SJSA1 (cell line): ENCODE measurements at regions not wholly inside any gene's neighbourhood (a gene's known extent, or its start where the extent isn't known, plus 50 kb on each side); places are given as distances from the start of the nearest gene placed in this dataset.
"Not testable (repeated sequence)": the region's sequence is repeated elsewhere in the genome, so short reads cannot be mapped to it uniquely, and the experiment has no call there.

ENCODE experiments used
- DNase-seq, 2 experiments: peaks; one replicate each; pipeline ENCODE4 v3.0.0-alpha.2; 2015 to 2020; ENCODE audit warnings: low spot score in 2 of 2, low read depth in 1 of 2
- H3K27ac ChIP-seq: fragments of 250-450 bp; sonication (Bioruptor Pico); 2 replicates; pipeline ENCODE4 v1.5.1; 2020; ENCODE audit warnings: mild to moderate bottlenecking, moderate library complexity
- H3K27me3 ChIP-seq: fragments of 250-450 bp; sonication (Bioruptor Pico); replicated peaks from 2 replicates; pipeline ENCODE4 v1.5.1; 2020; ENCODE audit warnings: mild to moderate bottlenecking, moderate library complexity
- H3K36me3 ChIP-seq: fragments of 250-450 bp; sonication (Bioruptor Pico); 2 replicates; pipeline ENCODE4 v1.5.1; 2020; ENCODE audit warnings: mild to moderate bottlenecking
- H3K4me1 ChIP-seq: fragments of 250-450 bp; sonication (Bioruptor Pico); replicated peaks from 2 replicates; pipeline ENCODE4 v1.6.1; 2021; ENCODE audit warnings: mild to moderate bottlenecking
- H3K4me3 ChIP-seq: fragments of 250-450 bp; sonication (Bioruptor Pico); 2 replicates; pipeline ENCODE4 v1.5.1; 2020; ENCODE audit warnings: mild to moderate bottlenecking
- H3K9me3 ChIP-seq: fragments of 250-450 bp; sonication (Bioruptor Pico); replicated peaks from 2 replicates; pipeline ENCODE4 v1.5.1; 2020; ENCODE audit warnings: mild to moderate bottlenecking

GRCh38 chrX:26911785-26912184, 551.4 kb downstream of the PPP4R3C start:
- H3K27ac ChIP-seq, H3K4me1 ChIP-seq, H3K4me3 ChIP-seq, H3K9me3 ChIP-seq, DNase-seq, H3K27me3 ChIP-seq, H3K36me3 ChIP-seq: not testable (repeated sequence)

- Histone ChIP-seq H3K27ac (no peak overlapping the region), H3K36me3 (no peaks in the 10 kb centered on the region), H3K4me3 (no peak overlapping the region), H3K9me3 (no peaks in the 10 kb centered on the region), H3K4me1 (no peaks in the 10 kb centered on the region), H3K27me3 (no peaks in the 10 kb centered on the region)
- DNase-seq, result no peak
Observed at GRCh38 chrX:26909728-26910127, 553.4 kb downstream of the PPP4R3C start.

- Histone ChIP-seq H3K27ac (no peak overlapping the region), H3K27me3 (no peaks in the 10 kb centered on the region)
Observed at GRCh38 chrX:26908218-26908617, 554.9 kb downstream of the PPP4R3C start.

GRCh38 chrX:26889574-26889973, 573.6 kb downstream of the PPP4R3C start:
- Histone ChIP-seq H3K27me3 (no peaks in the 10 kb centered on the region), H3K27ac (no peak overlapping the region), H3K36me3 (no peaks in the 10 kb centered on the region), H3K4me3 (no peak overlapping the region), H3K9me3 (no peaks in the 10 kb centered on the region), H3K4me1 (no peaks in the 10 kb centered on the region)
- no peak for DNase-seq

More at GRCh38 chrX:26908218-26908617, 554.9 kb downstream of the PPP4R3C start:
- DNase-seq, result no peak
- H3K4me3 ChIP-seq, result no peak overlapping the region
- H3K36me3 ChIP-seq, result no peaks in the 10 kb centered on the region
- H3K4me1 ChIP-seq, result no peaks in the 10 kb centered on the region
- no peaks in the 10 kb centered on the region for H3K9me3 ChIP-seq

GRCh38 chrX:26873736-26874135, 589.4 kb downstream of the PPP4R3C start:
- DNase-seq, result no peak
- H3K27ac ChIP-seq, result no peak overlapping the region

GRCh38 chrX:26871967-26872366, 591.2 kb downstream of the PPP4R3C start:
- Histone ChIP-seq H3K36me3 (no peaks in the 10 kb centered on the region), H3K27me3 (no peaks in the 10 kb centered on the region), H3K9me3 (no peaks in the 10 kb centered on the region), H3K4me1 (no peaks in the 10 kb centered on the region), H3K27ac (no peak overlapping the region), H3K4me3 (no peak overlapping the region)
- DNase-seq, result no peak

More at GRCh38 chrX:26873736-26874135, 589.4 kb downstream of the PPP4R3C start:
- Histone ChIP-seq H3K9me3 (no peaks in the 10 kb centered on the region), H3K4me3 (no peak overlapping the region), H3K4me1 (no peaks in the 10 kb centered on the region), H3K27me3 (no peaks in the 10 kb centered on the region), H3K36me3 (no peaks in the 10 kb centered on the region)

GRCh38 chrX:26851981-26852380, 611.2 kb downstream of the PPP4R3C start:
- H3K27ac ChIP-seq, result no peak overlapping the region
- H3K36me3 ChIP-seq, result no peaks in the 10 kb centered on the region
- DNase-seq, result no peak
- no peak overlapping the region for H3K4me3 ChIP-seq
- no peaks in the 10 kb centered on the region for H3K9me3 ChIP-seq
- no peaks in the 10 kb centered on the region for H3K4me1 ChIP-seq
- no peaks in the 10 kb centered on the region for H3K27me3 ChIP-seq

GRCh38 chrX:26848511-26848910, 614.6 kb downstream of the PPP4R3C start:
- Histone ChIP-seq H3K4me3 (no peak overlapping the region), H3K4me1 (no peaks in the 10 kb centered on the region), H3K36me3 (no peaks in the 10 kb centered on the region), H3K27ac (no peak overlapping the region), H3K27me3 (no peaks in the 10 kb centered on the region), H3K9me3 (no peaks in the 10 kb centered on the region)
- no peak for DNase-seq

- no peak overlapping the region for H3K4me3 ChIP-seq
- no peaks in the 10 kb centered on the region for H3K4me1 ChIP-seq
- no peak overlapping the region for H3K27ac ChIP-seq
- H3K27me3 ChIP-seq, result no peaks in the 10 kb centered on the region
- no peak for DNase-seq
- no peaks in the 10 kb centered on the region for H3K36me3 ChIP-seq
- H3K9me3 ChIP-seq, result no peaks in the 10 kb centered on the region
Observed at GRCh38 chrX:26845056-26845455, 618.1 kb downstream of the PPP4R3C start.

GRCh38 chrX:26822448-26822847, 606.5 kb downstream of the MAGEB5 start:
- no peaks in the 10 kb centered on the region for H3K27me3 ChIP-seq
- H3K27ac ChIP-seq, result no peak overlapping the region

GRCh38 chrX:26789751-26790150, 573.8 kb downstream of the MAGEB5 start:
- H3K4me1 ChIP-seq, result no peaks in the 10 kb centered on the region
- no peak overlapping the region for H3K27ac ChIP-seq
- no peaks in the 10 kb centered on the region for H3K9me3 ChIP-seq
- no peaks in the 10 kb centered on the region for H3K27me3 ChIP-seq
- DNase-seq, result no peak
- H3K4me3 ChIP-seq, result no peak overlapping the region
- no peaks in the 10 kb centered on the region for H3K36me3 ChIP-seq

More at GRCh38 chrX:26822448-26822847, 606.5 kb downstream of the MAGEB5 start:
- no peaks in the 10 kb centered on the region for H3K4me1 ChIP-seq
- H3K9me3 ChIP-seq, result no peaks in the 10 kb centered on the region
- no peaks in the 10 kb centered on the region for H3K36me3 ChIP-seq
- DNase-seq, result no peak
- H3K4me3 ChIP-seq, result no peak overlapping the region

- Histone ChIP-seq H3K27me3 (no peaks in the 10 kb centered on the region), H3K36me3 (no peaks in the 10 kb centered on the region), H3K4me1 (no peaks in the 10 kb centered on the region), H3K9me3 (no peaks in the 10 kb centered on the region), H3K27ac (no peak overlapping the region), H3K4me3 (no peak overlapping the region)
- no peak for DNase-seq
Observed at GRCh38 chrX:26788402-26788998, 572.5 kb downstream of the MAGEB5 start.

- Histone ChIP-seq H3K27me3 (no peaks in the 10 kb centered on the region), H3K9me3 (no peaks in the 10 kb centered on the region), H3K36me3 (no peaks in the 10 kb centered on the region), H3K4me1 (no peaks in the 10 kb centered on the region), H3K4me3 (no peak overlapping the region), H3K27ac (no peak overlapping the region)
- no peak for DNase-seq
Observed at GRCh38 chrX:26783512-26784225, 567.7 kb downstream of the MAGEB5 start.

GRCh38 chrX:26778320-26778888, 562.4 kb downstream of the MAGEB5 start:
- Histone ChIP-seq H3K4me3 (no peak overlapping the region), H3K27ac (no peak overlapping the region)

More at GRCh38 chrX:26778320-26778888, 562.4 kb downstream of the MAGEB5 start:
- no peak for DNase-seq
- Histone ChIP-seq H3K4me1 (no peaks in the 10 kb centered on the region), H3K27me3 (no peaks in the 10 kb centered on the region), H3K9me3 (no peaks in the 10 kb centered on the region), H3K36me3 (no peaks in the 10 kb centered on the region)
